Epithelial cell of esophagus (primary cell): ENCODE measurements at regions not wholly inside any gene's neighbourhood (a gene's known extent, or its start where the extent isn't known, plus 50 kb on each side); places are given as distances from the start of the nearest gene placed in this dataset.
"Not testable (repeated sequence)": the region's sequence is repeated elsewhere in the genome, so short reads cannot be mapped to it uniquely, and the experiment has no call there.

Experiments
- DNase-seq: peaks from one replicate; pipeline ENCODE4 v3.0.0; 2010; ENCODE audit warnings: low read depth
- H3K4me3 ChIP-seq: 2 replicates; pipeline ENCODE4 v1.5.1; 2011; ENCODE audit warnings: mild to moderate bottlenecking, low read length, control low read depth
- CTCF ChIP-seq: IDR thresholded peaks from 2 replicates; pipeline ENCODE4 v1.5.1; 2011; ENCODE audit warnings: low read depth, mild to moderate bottlenecking, low read length, control low read depth, inconsistent platforms; ENCODE audit not compliant: insufficient read depth; ENCODE audit errors: missing control alignments

GRCh38 chrX:102849396-102849795 lies 87.7 kb upstream of the RAB40AL start:
- no peak overlapping the region for H3K4me3 ChIP-seq
- TF ChIP-seq CTCF = no peak
- no peak for DNase-seq

- H3K4me3 ChIP-seq, DNase-seq: not testable (repeated sequence)
These were observed 78.1 kb upstream of the RAB40AL start for GRCh38 chrX:102858826-102859549.

GRCh38 chrX:102859550-102859871 lies 77.6 kb upstream of the RAB40AL start:
- DNase-seq = no peak
- H3K4me3 ChIP-seq = no peak overlapping the region
- TF ChIP-seq CTCF = no peak

GRCh38 chrX:102860235-102860634 lies 76.8 kb upstream of the RAB40AL start:
- H3K4me3 ChIP-seq = no peak overlapping the region
- DNase-seq = no peak
- TF ChIP-seq CTCF = no peak

- peak; percentile 78 for TF ChIP-seq CTCF
- H3K4me3 ChIP-seq = no peak overlapping the region
- DNase-seq = peak; percentile 74
These were observed 73.3 kb upstream of the RAB40AL start for GRCh38 chrX:102863735-102864134.

- no peak overlapping the region for H3K4me3 ChIP-seq
- DNase-seq = peak; percentile 58
- no peak for TF ChIP-seq CTCF
These were observed 70.0 kb upstream of the RAB40AL start for GRCh38 chrX:102866981-102867656.

GRCh38 chrX:102883491-102883890 lies 53.6 kb upstream of the RAB40AL start:
- H3K4me3 ChIP-seq = no peak overlapping the region
- TF ChIP-seq CTCF = no peak
- peak; percentile 10 for DNase-seq
